Gastrocnemius medialis (tissue), 4 donors: ENCODE measurements at regions not wholly inside any gene's neighbourhood (a gene's known extent, or its start where the extent isn't known, plus 50 kb on each side); places are given as distances from the start of the nearest gene placed in this dataset.

Source experiments
- ATAC-seq, 2 donors: fragments of 150-250 bp; one replicate each; pipeline ENCODE4 v1.9.1; 2016
- DNase-seq, 2 donors: peaks; one replicate each; pipeline ENCODE4 v3.0.0-alpha.2; 2019
- H3K27ac ChIP-seq, 4 donors: fragments of 200-600 bp; sonication (generic); 1 replicate in 1 of 4; 2 replicates in 3 of 4; pipeline ENCODE4 v1.5.1; 2016 to 2018; ENCODE audit warnings: mild to moderate bottlenecking in 2 of 4, moderate library complexity in 1 of 4
- H3K27me3 ChIP-seq, 3 donors: fragments of 200-600 bp; sonication (generic) in 2 of 3; 1 replicate in 1 of 3; 2 replicates in 2 of 3; pipeline versions ENCODE4 v1.5.1 to v1.6.0; 2016 to 2019; ENCODE audit warnings: mild to moderate bottlenecking in 1 of 3, moderate library complexity in 1 of 3
- H3K36me3 ChIP-seq, 2 donors: fragments of 200-600 bp; sonication (generic) in 1 of 2; one replicate each; pipeline ENCODE4 v1.5.1; 2017 to 2018
- H3K4me1 ChIP-seq, 2 donors: fragments of 200-600 bp; sonication (generic) in 1 of 2; one replicate each; pipeline ENCODE4 v1.5.1; 2016 to 2017; ENCODE audit warnings: mild to moderate bottlenecking in 2 of 2
- H3K4me3 ChIP-seq, 4 donors: fragments of 200-600 bp; sonication (generic) in 3 of 4; 1 replicate in 1 of 4; 2 replicates in 3 of 4; pipeline ENCODE4 v1.5.1; 2016 to 2019; ENCODE audit warnings: mild to moderate bottlenecking in 2 of 4
- H3K9me3 ChIP-seq, 3 donors: fragments of 200-600 bp; sonication (generic) in 2 of 3; 1 replicate in 1 of 3; 2 replicates in 2 of 3; pipeline ENCODE4 v1.5.1; 2016 to 2019
- CTCF ChIP-seq, 5 experiments: fragments of 450-650 bp in 3 of 5; fragments of 200-600 bp in 2 of 5; sonication (generic) in 2 of 5; IDR thresholded peaks in 4 of 5; conservative IDR thresholded peaks in 1 of 5; 1 replicate in 4 of 5; 2 replicates in 1 of 5; pipeline ENCODE4 v1.5.1; 2016 to 2019; ENCODE audit warnings: antibody characterized with exemption in 5 of 5, mild to moderate bottlenecking in 3 of 5, moderate library complexity in 3 of 5
- POLR2A ChIP-seq, 2 donors: fragments of 450-650 bp; IDR thresholded peaks; one replicate each; pipeline ENCODE4 v1.6.1; 2017; ENCODE audit warnings: antibody characterized with exemption in 2 of 2, mild to moderate bottlenecking in 2 of 2, moderate library complexity in 2 of 2
- in situ Hi-C, 4 donors: fragments of 200-750 bp; cut with MboI; loops; one replicate each; pipeline versions ENCODE4 v1.15.0 to v1.8.0; 2017; ENCODE audit warnings: low sequenced_read_pairs in 4 of 4
- intact Hi-C: fragments of 100-400 bp; cut with DNase I; formaldehyde crosslinking; loops from one replicate; pipeline ENCODE4 v1.15.1; 2023; ENCODE audit warnings: low total_unique reads

GRCh38 chr3:153090973-153091372, 71.1 kb upstream of the RAP2B start:
- ATAC-seq (no peak), DNase-seq (no peak)
- Histone ChIP-seq H3K9me3 (no peaks in the 10 kb centered on the region), H3K4me1 (no peaks in the 10 kb centered on the region), H3K4me3 (no peak overlapping the region), H3K27me3 (no peaks in the 10 kb centered on the region), H3K27ac (no peak overlapping the region), H3K36me3 (no peaks in the 10 kb centered on the region)
- in situ Hi-C loops (no loop called here), intact Hi-C loops (no loop called here)
- TF ChIP-seq POLR2A (IDR thresholded peaks at IDR 0.05) (no peak), CTCF (IDR thresholded peaks at IDR 0.05 in 4 of 5, conservative IDR thresholded peaks at IDR 0.05 in 1 of 5) (no peak)

GRCh38 chr3:153093629-153094028, 68.4 kb upstream of the RAP2B start:
- in situ Hi-C loops (no loop called here), intact Hi-C loops (no loop called here)
- no peaks in the 10 kb centered on the region for H3K27me3 ChIP-seq
- ATAC-seq (no peak), DNase-seq (no peak)
- H3K4me3 ChIP-seq, result no peak overlapping the region
- H3K36me3 ChIP-seq, result no peaks in the 10 kb centered on the region
- H3K27ac ChIP-seq, result no peak overlapping the region
- no peaks in the 10 kb centered on the region for H3K4me1 ChIP-seq
- TF ChIP-seq POLR2A (IDR thresholded peaks at IDR 0.05), result no peak
- no peaks in the 10 kb centered on the region for H3K9me3 ChIP-seq

DNA sequence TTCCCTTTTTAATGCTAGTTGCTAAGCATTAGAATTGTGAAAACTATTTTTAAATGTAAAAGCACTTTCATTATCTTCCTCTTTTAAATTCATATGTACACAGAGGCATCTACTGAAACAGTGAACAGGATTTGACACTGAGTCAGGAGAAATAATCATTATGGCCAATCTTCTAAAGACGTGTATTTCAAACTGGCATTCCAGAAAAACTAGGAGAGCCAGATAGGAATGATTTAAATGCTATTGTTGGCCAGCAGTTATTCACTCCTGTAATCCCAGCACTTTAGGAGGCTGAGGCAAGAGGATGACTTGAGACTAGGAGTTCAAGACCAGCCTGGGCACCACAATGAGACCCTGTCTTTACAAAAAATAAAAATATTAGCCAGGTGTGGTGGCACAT, 67.6 kb upstream of the RAP2B start:
- no peaks in the 10 kb centered on the region for H3K27me3 ChIP-seq
- intact Hi-C loops, result no loop called here
- DNase-seq, result no peak
- no peak overlapping the region for H3K4me3 ChIP-seq
- no peaks in the 10 kb centered on the region for H3K36me3 ChIP-seq
- no peaks in the 10 kb centered on the region for H3K9me3 ChIP-seq
- no peak overlapping the region for H3K27ac ChIP-seq
- no peak for ATAC-seq
- in situ Hi-C loops, result no loop called here
- H3K4me1 ChIP-seq, result no peaks in the 10 kb centered on the region
- TF ChIP-seq CTCF (IDR thresholded peaks at IDR 0.05 in 4 of 5, conservative IDR thresholded peaks at IDR 0.05 in 1 of 5), result no peak
- TF ChIP-seq POLR2A (IDR thresholded peaks at IDR 0.05), result no peak

DNA sequence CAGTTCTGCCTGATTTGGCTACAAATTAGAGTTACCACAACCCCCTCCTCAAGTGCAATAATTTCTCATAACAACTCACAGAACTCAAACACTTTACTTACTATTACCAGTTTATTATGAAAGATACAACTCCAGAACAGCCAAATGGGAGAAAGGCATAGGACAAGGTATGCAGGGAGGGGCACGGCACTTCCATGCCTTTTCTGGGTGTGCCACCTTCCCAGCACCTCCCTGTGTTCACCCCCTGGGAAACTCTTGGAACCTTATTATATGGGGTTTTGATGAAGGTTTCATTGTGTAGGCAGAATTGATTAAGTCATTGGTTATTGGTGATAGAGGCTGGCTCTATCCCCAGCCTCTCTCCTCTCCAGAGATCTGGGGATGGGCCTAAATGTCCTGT, 66.6 kb upstream of the RAP2B start:
- intact Hi-C loops (no loop called here), in situ Hi-C loops (no loop called here)
- Histone ChIP-seq H3K36me3 (no peaks in the 10 kb centered on the region), H3K27me3 (no peaks in the 10 kb centered on the region), H3K4me1 (no peaks in the 10 kb centered on the region), H3K9me3 (no peaks in the 10 kb centered on the region), H3K27ac (no peak overlapping the region), H3K4me3 (no peak overlapping the region)
- no peak for TF ChIP-seq CTCF (IDR thresholded peaks at IDR 0.05 in 4 of 5, conservative IDR thresholded peaks at IDR 0.05 in 1 of 5)
- no peak for TF ChIP-seq POLR2A (IDR thresholded peaks at IDR 0.05)
- DNase-seq, result no peak
- no peak for ATAC-seq

DNA sequence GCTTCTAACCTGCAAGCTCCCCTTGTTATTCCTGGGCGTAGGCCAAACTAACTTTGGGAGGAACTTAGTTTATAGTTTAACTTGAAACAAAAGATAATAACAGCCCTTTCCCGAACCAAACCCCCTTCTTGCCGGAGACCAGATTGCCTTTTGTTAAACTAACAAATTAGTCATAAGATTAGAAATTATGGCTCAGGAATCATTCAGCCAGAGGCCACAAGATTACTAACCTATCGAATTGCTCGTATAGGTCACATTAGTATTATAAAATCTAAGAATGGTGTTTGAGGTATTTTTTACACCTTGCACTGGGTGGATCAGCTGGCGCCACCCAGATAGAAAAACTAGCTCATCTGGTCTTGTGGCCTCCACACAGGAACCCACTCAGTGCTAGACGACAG, 65.3 kb upstream of the RAP2B start:
- in situ Hi-C loops, result no loop called here
- TF ChIP-seq POLR2A (IDR thresholded peaks at IDR 0.05), result no peak
- no peak for TF ChIP-seq CTCF (IDR thresholded peaks at IDR 0.05 in 4 of 5, conservative IDR thresholded peaks at IDR 0.05 in 1 of 5)

More for the DNA sequence above, 65.3 kb upstream of the RAP2B start:
- Histone ChIP-seq H3K27ac (no peak overlapping the region), H3K4me3 (no peak overlapping the region), H3K9me3 (no peaks in the 10 kb centered on the region), H3K4me1 (no peaks in the 10 kb centered on the region), H3K27me3 (no peaks in the 10 kb centered on the region), H3K36me3 (no peaks in the 10 kb centered on the region)
- intact Hi-C loops, result no loop called here
- DNase-seq (no peak), ATAC-seq (no peak)
